ENCODE measurements at regions not wholly inside any gene's neighbourhood (a gene's known extent, or its start where the extent isn't known, plus 50 kb on each side); places are given as distances from the start of the nearest gene placed in this dataset.
"Not testable (repeated sequence)": the region's sequence is repeated elsewhere in the genome, so short reads cannot be mapped to it uniquely, and the experiment has no call there.

DNA sequence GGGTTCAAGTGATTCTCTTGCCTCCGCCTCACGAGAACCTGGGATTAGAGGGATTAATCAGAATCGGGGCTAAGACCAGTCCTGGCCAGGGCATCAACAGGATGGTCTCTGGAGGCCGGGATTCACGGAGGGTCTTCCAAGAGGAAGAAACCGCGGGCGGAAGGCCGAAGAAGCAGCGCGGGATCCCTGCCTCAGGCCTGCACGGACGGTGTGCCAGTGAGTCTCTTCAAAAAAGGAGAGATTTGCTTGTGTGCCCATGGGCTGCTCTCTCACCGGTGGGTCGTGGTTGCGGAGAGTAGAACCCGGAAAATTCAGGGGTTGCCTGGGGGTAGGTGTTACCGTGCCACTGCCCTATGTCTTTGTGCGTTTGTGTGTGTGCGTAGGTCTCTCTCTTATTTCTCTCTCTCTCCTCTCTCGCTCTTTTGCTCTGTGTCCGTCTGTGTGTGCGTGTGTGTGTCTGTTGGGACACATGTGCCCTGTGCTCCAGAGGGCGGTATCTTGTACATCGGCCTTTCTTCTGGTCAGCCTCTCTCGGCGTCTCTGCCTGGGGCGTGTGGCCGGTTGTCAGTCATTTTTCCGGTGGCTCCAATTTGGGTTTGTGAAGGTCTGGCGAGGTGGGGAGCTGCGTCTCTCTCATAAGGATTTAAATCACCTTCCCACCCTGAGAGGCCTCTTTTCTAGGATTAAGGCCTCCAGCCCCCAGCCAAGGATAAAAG, 613.2 kb downstream of the KCNJ18 start:
- no peak for DNase-seq (ENCODE audit: low spot score)

DNA sequence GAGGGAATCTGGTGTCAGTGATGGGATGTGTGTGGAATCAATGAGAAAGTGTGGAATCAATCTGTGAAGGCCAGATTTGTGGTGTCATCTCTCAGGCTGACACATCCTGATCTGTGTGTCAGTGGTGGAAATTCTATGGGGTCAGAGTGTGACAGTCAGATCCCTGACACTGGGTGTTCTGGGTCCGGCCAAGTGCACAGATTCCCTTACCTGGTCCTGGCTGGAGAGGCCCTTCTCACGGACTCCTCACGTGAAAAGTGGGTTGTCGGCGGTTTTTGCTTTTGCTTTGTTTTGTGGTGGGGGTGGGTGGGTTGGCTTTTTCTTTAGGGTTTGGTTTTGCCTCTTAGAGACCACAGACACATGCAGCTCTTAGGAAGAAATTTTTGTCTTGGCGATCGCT, 618.0 kb downstream of the KCNJ18 start:
- DNase-seq (ENCODE audit: low spot score): not testable (repeated sequence)

- DNase-seq (ENCODE audit: low spot score): no peak
Measured at GRCh38 chr17:22310717-22311686, 618.7 kb downstream of the KCNJ18 start.

GRCh38 chr17:22321001-22321400, 628.7 kb downstream of the KCNJ18 start:
- not testable (repeated sequence) for DNase-seq (ENCODE audit: low spot score)

DNA sequence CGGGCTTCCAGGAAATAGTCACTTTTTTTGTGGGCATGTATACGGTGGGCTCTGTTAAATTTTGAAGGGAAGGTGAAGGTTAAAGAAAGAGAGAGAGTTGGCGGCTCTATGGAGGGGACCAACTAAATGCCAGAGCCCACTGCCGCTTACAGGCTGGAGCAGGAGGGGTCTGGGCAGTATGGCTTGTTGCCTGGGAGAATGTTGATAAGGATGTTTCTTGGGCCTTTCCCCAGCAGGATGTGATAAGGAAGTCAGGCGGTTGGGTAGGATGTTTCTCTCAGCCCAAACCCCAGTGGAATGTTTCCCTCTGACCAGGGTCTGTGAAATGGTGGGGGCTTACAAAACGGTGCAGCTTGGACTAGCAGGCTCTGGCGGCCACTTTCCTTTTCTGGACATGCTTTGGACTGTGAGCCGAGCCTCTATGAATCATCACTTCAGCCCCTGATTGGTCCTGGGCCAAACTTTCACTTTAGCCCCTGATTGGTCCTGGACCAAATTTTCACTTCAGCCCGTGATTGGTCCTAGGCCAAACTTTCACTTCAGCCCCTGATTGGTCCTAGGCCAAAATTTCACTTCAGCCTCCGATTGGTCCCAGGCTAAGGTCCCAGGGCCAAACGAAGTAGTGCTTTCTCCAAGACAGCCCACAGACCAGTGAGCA, 630.7 kb downstream of the KCNJ18 start:
- DNase-seq (ENCODE audit: low spot score): not testable (repeated sequence)

DNA sequence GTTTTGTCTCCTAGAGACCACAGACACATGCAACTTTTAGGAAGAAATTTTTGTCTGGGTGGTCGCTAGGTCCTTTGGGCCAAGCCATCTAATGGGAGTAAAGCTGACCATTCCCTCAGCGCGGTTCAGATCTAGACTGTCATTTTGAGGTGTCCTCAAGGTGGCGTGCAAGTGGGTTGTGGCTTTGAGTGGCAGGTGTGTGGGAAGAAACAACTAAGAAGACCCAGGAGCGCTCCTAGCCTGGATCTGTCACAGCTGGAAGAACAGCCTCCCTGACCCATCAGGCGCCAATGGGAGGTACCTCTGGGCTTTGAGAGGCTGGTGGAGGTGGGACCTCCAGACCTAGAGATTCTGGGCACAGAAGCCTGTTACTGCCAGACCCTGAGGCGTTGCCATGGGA, 645.1 kb downstream of the KCNJ18 start:
- DNase-seq (ENCODE audit: low spot score): no peak

GRCh38 chr17:22356603-22357002, 664.3 kb downstream of the KCNJ18 start:
- not testable (repeated sequence) for DNase-seq (ENCODE audit: low spot score)

GRCh38 chr17:22370988-22371387, 678.7 kb downstream of the KCNJ18 start:
- not testable (repeated sequence) for DNase-seq (ENCODE audit: low spot score)

DNA sequence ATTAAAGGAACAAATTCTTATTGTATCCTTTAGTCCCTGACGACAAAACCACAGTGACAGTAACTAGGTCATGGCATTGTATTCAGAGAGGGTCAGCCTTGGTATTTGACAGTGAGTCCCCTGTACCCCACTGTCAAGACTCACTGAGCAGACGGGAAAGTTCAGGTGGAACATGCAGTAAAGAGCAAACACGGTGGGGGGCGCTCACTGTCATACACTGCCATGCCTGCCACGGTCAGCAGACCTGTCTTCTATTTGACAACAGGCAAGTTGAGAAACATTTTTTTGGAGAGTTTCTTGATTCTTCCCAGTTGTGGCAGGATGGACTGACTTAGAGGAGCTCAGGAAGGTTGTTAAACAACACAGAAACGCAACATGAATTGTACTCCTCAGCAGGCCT, 681.6 kb downstream of the KCNJ18 start:
- no peak for DNase-seq (ENCODE audit: low spot score)

DNA sequence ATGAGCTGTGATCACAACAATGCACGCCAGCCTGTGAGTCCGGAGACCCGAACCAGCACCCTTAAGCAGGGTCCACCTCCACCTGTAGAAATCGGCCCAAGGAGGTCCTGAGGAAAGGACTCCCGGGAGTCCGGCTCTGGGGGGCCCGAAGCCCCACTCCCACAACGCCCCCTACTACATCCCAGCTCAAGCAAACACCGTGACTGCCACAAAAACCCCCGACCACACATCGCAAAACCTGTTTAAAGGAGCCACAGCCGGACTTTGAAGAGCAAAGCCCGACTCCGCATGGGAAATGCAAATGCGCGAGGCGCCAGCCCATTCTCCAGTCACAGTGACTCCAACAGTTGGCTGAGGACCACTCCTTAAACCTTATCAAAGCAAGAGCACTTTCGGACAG, 682.4 kb downstream of the KCNJ18 start:
- no peak for DNase-seq (ENCODE audit: low spot score)

DNA sequence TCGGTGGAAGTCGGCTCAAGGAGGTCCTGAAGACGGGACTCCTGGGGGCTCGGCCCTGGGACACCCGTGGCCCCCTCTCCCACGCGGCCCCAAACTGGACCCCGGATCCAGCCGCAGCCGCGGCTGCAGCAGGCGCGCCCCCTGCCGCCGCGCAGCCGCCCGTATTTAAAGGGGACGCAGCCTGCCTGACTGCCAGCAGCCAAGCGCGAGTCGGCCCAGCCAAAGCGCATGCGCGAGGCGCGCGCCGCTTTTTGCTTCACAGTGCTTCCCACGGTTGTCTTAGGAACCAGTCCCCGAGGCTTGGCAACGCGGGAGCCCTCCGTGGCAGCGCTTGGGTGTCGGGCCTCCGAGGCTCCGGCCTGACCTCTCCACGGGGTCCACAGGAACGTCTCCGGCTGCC, 684.4 kb downstream of the KCNJ18 start:
- not testable (repeated sequence) for DNase-seq (ENCODE audit: low spot score)

DNA sequence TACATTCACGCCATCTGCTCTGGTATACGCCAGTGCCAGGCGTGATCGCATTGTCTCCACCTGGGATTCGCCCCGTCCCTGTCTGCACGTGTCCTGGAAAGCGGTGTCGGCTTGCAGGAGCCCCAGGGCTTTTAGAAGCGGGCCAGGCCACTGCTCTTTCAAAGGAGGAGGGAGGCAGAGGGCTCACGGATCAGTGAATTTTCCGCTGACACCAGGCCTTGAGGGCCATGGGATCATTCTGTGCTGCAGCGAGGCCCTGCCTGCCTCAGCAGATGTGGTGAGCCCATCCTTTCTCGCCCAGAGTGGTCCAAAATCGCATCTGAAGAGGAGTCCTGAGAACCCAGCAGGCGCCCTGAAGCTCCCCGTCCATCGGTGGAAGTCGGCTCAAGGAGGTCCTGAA, 686.4 kb downstream of the KCNJ18 start:
- DNase-seq (ENCODE audit: low spot score): not testable (repeated sequence)

DNA sequence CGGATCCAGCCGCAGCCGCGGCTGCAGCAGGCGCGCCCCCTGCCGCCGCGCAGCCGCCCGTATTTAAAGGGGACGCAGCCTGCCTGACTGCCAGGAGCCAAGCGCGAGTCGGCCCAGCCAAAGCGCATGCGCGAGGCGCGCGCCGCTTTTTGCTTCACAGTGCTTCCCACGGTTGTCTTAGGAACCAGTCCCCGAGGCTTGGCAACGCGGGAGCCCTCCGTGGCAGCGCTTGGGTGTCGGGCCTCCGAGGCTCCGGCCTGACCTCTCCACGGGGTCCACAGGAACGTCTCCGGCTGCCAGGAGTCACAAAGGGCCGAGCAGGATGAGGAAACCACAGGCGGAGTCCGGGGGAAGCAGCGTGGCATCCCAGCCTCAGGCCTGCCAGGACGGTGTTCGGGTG, 689.3 kb downstream of the KCNJ18 start:
- not testable (repeated sequence) for DNase-seq (ENCODE audit: low spot score)

DNA sequence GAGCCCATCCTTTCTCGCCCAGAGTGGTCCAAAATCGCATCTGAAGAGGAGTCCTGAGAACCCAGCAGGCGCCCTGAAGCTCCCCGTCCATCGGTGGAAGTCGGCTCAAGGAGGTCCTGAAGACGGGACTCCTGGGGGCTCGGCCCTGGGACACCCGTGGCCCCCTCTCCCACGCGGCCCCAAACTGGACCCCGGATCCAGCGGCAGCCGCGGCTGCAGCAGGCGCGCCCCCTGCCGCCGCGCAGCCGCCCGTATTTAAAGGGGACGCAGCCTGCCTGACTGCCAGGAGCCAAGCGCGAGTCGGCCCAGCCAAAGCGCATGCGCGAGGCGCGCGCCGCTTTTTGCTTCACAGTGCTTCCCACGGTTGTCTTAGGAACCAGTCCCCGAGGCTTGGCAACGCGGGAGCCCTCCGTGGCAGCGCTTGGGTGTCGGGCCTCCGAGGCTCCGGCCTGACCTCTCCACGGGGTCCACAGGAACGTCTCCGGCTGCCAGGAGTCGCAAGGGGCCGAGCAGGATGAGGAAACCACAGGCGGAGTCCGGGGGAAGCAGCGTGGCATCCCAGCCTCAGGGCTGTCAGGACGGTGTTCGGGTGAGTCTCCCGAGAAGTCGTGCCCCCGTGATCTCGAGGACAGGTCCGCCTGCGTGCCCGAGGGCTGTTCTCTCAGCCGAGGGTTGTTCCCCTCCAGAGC, 691.6 kb downstream of the KCNJ18 start:
- DNase-seq (ENCODE audit: low spot score): not testable (repeated sequence)

DNA sequence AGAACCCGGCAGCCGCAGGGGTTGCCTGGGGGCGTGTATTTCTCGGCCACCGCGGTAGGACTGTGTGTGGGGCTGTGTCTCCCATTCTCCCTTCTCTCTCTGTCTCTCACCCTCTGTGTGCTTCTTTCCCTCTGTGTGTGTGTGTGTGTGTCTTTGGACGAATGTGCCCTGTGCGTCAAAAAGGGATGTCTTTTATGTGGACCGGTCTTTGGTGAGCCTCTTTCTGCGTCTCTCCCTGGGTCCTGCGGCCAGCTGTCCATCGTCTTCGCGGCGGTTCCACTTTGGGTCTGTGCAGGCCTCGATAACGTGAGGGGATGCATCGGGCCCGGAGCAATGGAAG, 692.1 kb downstream of the KCNJ18 start:
- not testable (repeated sequence) for DNase-seq (ENCODE audit: low spot score)

DNA sequence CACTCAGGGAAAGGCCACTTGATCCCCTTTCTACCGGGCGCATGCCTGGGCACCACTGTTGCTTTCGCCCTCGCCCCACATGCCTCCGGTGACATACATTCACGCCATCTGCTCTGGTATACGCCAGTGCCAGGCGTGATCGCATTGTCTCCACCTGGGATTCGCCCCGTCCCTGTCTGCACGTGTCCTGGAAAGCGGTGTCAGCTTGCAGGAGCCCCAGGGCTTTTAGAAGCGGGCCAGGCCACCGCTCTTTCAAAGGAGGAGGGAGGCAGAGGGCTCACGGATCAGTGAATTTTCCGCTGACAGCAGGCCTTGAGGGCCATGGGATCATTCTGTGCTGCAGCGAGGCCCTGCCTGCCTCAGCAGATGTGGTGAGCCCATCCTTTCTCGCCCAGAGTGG, 706.1 kb downstream of the KCNJ18 start:
- not testable (repeated sequence) for DNase-seq (ENCODE audit: low spot score)

DNA sequence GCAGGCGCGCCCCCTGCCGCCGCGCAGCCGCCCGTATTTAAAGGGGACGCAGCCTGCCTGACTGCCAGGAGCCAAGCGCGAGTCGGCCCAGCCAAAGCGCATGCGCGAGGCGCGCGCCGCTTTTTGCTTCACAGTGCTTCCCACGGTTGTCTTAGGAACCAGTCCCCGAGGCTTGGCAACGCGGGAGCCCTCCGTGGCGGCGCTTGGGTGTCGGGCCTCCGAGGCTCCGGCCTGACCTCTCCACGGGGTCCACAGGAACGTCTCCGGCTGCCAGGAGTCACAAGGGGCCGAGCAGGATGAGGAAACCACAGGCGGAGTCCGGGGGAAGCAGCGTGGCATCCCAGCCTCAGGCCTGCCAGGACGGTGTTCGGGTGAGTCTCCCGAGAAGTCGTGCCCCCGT, 706.7 kb downstream of the KCNJ18 start:
- not testable (repeated sequence) for DNase-seq (ENCODE audit: low spot score)

GRCh38 chr17:22405080-22405479, 712.8 kb downstream of the KCNJ18 start:
- DNase-seq (ENCODE audit: low spot score): not testable (repeated sequence)

DNA sequence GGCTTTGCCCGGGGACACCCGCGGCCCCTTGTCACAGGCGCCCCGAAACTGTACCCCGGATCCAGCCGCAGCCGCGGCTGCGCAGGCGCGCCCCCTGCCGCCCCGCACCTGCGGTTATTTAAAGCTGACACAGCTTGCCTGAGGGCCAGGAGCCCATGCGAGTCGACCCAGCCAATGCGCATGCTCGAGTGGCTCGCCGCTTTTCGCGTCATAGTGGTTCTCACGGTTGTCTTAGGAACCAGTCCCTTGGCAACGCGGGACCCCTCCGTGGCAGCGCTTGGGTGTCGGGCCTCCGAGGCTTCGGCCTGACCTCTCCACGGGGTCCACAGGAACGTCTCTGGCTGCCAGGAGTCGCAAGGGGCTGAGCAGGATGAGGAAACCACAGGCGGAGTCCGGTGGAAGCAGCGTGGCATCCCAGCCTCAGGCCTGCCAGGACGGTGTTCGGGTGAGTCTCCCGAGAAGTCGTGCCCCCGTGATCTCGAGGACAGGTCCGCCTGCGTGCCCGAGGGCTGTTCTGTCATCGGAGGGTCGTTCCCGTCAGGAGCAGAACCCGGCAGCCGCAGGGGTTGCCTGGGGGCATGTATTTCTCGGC, 716.9 kb downstream of the KCNJ18 start:
- DNase-seq (ENCODE audit: low spot score): no peak

DNA sequence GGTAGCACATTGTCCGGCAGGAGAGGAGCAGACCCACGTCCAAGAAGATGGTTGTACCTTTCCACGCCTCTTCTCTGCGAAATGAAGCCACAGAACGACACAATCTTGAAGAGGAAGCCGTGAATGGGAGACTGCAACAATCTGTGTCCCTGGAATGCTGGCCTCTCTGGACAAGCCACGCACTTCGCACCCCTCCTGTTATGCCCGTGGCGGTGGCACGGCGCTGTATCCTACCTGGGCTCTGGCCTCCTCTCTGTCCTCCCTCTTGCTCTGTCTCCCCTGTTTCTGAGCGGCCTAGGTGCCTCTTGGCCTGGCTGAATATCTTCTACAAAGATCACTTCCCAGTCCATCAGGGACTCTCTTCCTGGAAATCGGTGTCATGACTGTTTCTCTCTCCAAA, 717.8 kb downstream of the KCNJ18 start:
- DNase-seq (ENCODE audit: low spot score): no peak

- no peak for DNase-seq (ENCODE audit: low spot score)
Measured at GRCh38 chr17:22411185-22411784, 719.0 kb downstream of the KCNJ18 start.
